Transverse colon (tissue), 4 donors: ENCODE measurements at regions not wholly inside any gene's neighbourhood (a gene's known extent, or its start where the extent isn't known, plus 50 kb on each side); places are given as distances from the start of the nearest gene placed in this dataset.

Experiments used
- DNase-seq: peaks from one replicate; pipeline ENCODE4 v3.0.0-alpha.2; 2019
- H3K27ac ChIP-seq, 4 donors: fragments of 200-600 bp; sonication (generic); 2 replicates each; pipeline ENCODE4 v1.5.1; 2016 to 2018; ENCODE audit warnings: inconsistent platforms in 4 of 4
- H3K27me3 ChIP-seq: fragments of 200-600 bp; sonication (generic); 2 replicates; pipeline ENCODE4 v1.5.1; 2017; ENCODE audit warnings: inconsistent platforms
- H3K36me3 ChIP-seq, 4 donors: fragments of 200-600 bp; sonication (generic); 2 replicates each; pipeline ENCODE4 v1.5.1; 2017 to 2019; ENCODE audit warnings: inconsistent platforms in 4 of 4
- H3K4me1 ChIP-seq, 4 donors: fragments of 200-600 bp; sonication (generic); 2 replicates each; pipeline ENCODE4 v1.5.1; 2017 to 2020; ENCODE audit warnings: inconsistent platforms in 4 of 4
- H3K4me3 ChIP-seq, 4 donors: fragments of 200-600 bp; sonication (generic); 1 replicate in 1 of 4; 2 replicates in 3 of 4; pipeline versions ENCODE4 v1.5.1 to v1.6.1; 2017 to 2019; ENCODE audit warnings: inconsistent platforms in 4 of 4
- H3K9me3 ChIP-seq, 2 donors: fragments of 200-600 bp; sonication (generic); 2 replicates each; pipeline ENCODE4 v1.5.1; 2017 to 2019; ENCODE audit warnings: inconsistent platforms in 2 of 2
- CTCF ChIP-seq, 5 experiments: fragments of 200-600 bp in 3 of 5; fragments of 450-650 bp in 2 of 5; sonication (generic) in 3 of 5; IDR thresholded peaks; 1 replicate in 2 of 5; 2 replicates in 3 of 5; pipeline ENCODE4 v1.5.1; 2016 to 2017; ENCODE audit warnings: antibody characterized with exemption in 5 of 5, inconsistent platforms in 3 of 5, mild to moderate bottlenecking in 2 of 5, moderate library complexity in 1 of 5
- EP300 ChIP-seq: sonication (generic); formaldehyde crosslinking; IDR thresholded peaks from one replicate; pipeline ENCODE4 v1.6.1; 2017; ENCODE audit warnings: antibody characterized with exemption, low read depth
- POLR2A ChIP-seq: fragments of 450-650 bp; IDR thresholded peaks from one replicate; pipeline ENCODE4 v1.6.1; 2016; ENCODE audit warnings: antibody characterized with exemption, mild to moderate bottlenecking, moderate library complexity
- POLR2AphosphoS5 ChIP-seq, 3 donors: sonication (generic); formaldehyde crosslinking; IDR thresholded peaks; one replicate each; pipeline ENCODE4 v1.6.1; 2016; ENCODE audit warnings: antibody characterized with exemption in 3 of 3
- WGBS, 2 donors: methylation state at CpG; one replicate each; pipeline ENCODE4 v1.1.5; 2018; ENCODE audit warnings: low coverage in 1 of 2; 5-methylcytosine and 5-hydroxymethylcytosine counted together
- in situ Hi-C, 4 donors: fragments of 200-750 bp; cut with MboI; loops; one replicate each; pipeline versions ENCODE4 v1.15.0 to v1.15.1; 2017; ENCODE audit warnings: low sequenced_read_pairs in 3 of 4, low pct_ligation_motif_present in 1 of 4, low pct_unique_long_range_greater_than_20kb in 1 of 4
- intact Hi-C: fragments of 100-400 bp; cut with DNase I; formaldehyde crosslinking; loops from one replicate; pipeline ENCODE4 v1.15.1; 2023; ENCODE audit warnings: low total_unique reads

GRCh38 chrX:69311936-69312670, 146.8 kb upstream of the PJA1 start:
- 79% methylated on average over 11 of the region's 11 CpGs; no CpG with 5 or more reads in 1 of the 2 donors for WGBS, 2 donors
- TF ChIP-seq POLR2AphosphoS5 (IDR thresholded peaks at IDR 0.05): no peak
- no peak for TF ChIP-seq CTCF (IDR thresholded peaks at IDR 0.05)
- TF ChIP-seq EP300: no peak
- no peak for TF ChIP-seq POLR2A
- Histone ChIP-seq H3K4me3 (no peak overlapping the region), H3K36me3 (no peaks in the 10 kb centered on the region), H3K27me3 (no peaks in the 10 kb centered on the region), H3K27ac (no peak overlapping the region), H3K4me1 (no peaks in the 10 kb centered on the region), H3K9me3 (no peaks in the 10 kb centered on the region)
- in situ Hi-C loops (no loop called here), intact Hi-C loops (no loop called here)
- no peak for DNase-seq

DNA sequence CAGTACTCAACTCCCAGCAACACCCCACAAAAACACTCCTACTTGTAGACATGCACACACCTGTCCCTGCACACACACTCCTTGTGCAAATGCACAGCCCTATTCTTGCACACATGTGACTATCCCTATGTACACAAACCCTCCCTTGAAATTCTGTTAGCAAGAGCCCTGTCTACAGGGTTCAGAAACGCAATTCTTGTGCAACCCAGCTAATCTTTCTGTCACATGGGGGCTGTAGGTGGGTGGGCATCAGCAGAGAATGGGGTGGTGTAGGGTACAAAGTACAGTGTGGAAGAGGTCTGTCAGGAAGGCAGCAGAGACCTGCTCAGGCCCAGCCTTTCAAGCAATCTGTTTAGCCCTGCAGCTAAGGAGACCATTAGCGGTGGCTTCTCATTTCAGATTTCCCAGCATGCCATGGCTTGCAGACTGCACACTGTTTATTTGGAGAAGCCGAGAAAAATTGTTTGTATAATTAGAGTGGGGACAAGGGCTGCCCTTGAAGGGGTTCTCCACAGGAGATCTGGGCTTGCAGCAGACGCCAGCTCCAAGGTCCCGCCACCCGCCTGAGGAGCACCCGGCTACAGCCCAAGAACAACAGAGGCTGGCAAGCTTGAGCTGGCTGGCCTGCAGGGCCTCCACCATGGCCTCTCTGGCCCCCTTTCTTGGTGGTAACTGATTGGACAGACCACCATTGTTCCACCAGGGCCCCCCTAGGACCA, 144.0 kb upstream of the PJA1 start:
- no peaks in the 10 kb centered on the region for H3K4me1 ChIP-seq
- no peaks in the 10 kb centered on the region for H3K27me3 ChIP-seq
- H3K36me3 ChIP-seq: no peaks in the 10 kb centered on the region
- DNase-seq: no peak
- intact Hi-C loops (no loop called here), in situ Hi-C loops (no loop called here)
- no peak for TF ChIP-seq POLR2AphosphoS5 (IDR thresholded peaks at IDR 0.05)
- TF ChIP-seq EP300: no peak
- no peak overlapping the region for H3K4me3 ChIP-seq
- H3K27ac ChIP-seq: no peak overlapping the region
- no peaks in the 10 kb centered on the region for H3K9me3 ChIP-seq
- WGBS, 2 donors: 85% methylated on average over 7 of the region's 7 CpGs; no CpG with 5 or more reads in 1 of the 2 donors

DNA sequence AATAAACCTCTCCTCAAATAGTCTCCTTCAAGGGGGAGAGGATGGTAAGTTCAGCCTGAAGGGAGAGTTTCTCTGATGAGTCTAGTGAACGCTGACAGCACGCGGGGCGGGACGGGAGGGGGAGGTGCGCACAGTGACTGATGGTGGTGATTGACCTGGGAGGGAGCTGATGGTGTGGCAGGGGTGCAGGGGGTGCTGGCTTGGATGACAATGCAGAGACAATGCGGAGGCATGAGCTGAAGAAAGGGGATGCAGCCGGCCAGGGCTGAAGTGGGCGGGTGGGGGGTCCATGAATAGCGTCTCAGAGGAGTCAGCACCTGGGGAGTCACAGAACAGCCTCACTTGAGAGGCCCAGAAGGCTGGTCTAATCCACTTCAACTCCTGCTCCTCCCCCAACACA, 142.5 kb upstream of the PJA1 start:
- DNase-seq: no peak
- TF ChIP-seq POLR2A: no peak
- TF ChIP-seq POLR2AphosphoS5 (IDR thresholded peaks at IDR 0.05): no peak
- TF ChIP-seq EP300: no peak
- TF ChIP-seq CTCF (IDR thresholded peaks at IDR 0.05): no peak
- intact Hi-C loops (no loop called here), in situ Hi-C loops (no loop called here)
- H3K4me3 ChIP-seq: no peak overlapping the region
- WGBS, 2 donors: 82 to 86% methylated on average over 3 to 10 of the region's 10 CpGs
- no peaks in the 10 kb centered on the region for H3K9me3 ChIP-seq
- H3K27me3 ChIP-seq: no peaks in the 10 kb centered on the region
- H3K27ac ChIP-seq: no peak overlapping the region
- H3K36me3 ChIP-seq: no peaks in the 10 kb centered on the region
- no peaks in the 10 kb centered on the region for H3K4me1 ChIP-seq

- Histone ChIP-seq H3K9me3 (no peaks in the 10 kb centered on the region), H3K27ac (no peak overlapping the region), H3K36me3 (no peaks in the 10 kb centered on the region), H3K27me3 (no peaks in the 10 kb centered on the region), H3K4me1 (no peaks in the 10 kb centered on the region), H3K4me3 (no peak overlapping the region)
- TF ChIP-seq CTCF (IDR thresholded peaks at IDR 0.05) (no peak), POLR2AphosphoS5 (IDR thresholded peaks at IDR 0.05) (no peak), POLR2A (no peak), EP300 (no peak)
- in situ Hi-C loops (no loop called here), intact Hi-C loops (no loop called here)
- WGBS, 2 donors: 86% methylated on average over 1 of the region's 1 CpG; no CpG with 5 or more reads in 1 of the 2 donors
- no peak for DNase-seq
Observed at GRCh38 chrX:69307029-69307428, 141.8 kb upstream of the PJA1 start.
